GM18502 (cell line): ENCODE measurements at regions not wholly inside any gene's neighbourhood (a gene's known extent, or its start where the extent isn't known, plus 50 kb on each side); places are given as distances from the start of the nearest gene placed in this dataset.
"Not testable (repeated sequence)": the region's sequence is repeated elsewhere in the genome, so short reads cannot be mapped to it uniquely, and the experiment has no call there.

Experiments used
- ATAC-seq: cut with Tn5 transposase; IDR thresholded peaks from one replicate; pipeline ENCODE4 v1.9.1; 2021; ENCODE audit warnings: mild to moderate bottlenecking; ENCODE audit not compliant: unreplicated experiment, poor library complexity

GRCh38 chr4:188704288-188704687, 565.0 kb downstream of the TRIML1 start:
- ATAC-seq, result no peak

DNA sequence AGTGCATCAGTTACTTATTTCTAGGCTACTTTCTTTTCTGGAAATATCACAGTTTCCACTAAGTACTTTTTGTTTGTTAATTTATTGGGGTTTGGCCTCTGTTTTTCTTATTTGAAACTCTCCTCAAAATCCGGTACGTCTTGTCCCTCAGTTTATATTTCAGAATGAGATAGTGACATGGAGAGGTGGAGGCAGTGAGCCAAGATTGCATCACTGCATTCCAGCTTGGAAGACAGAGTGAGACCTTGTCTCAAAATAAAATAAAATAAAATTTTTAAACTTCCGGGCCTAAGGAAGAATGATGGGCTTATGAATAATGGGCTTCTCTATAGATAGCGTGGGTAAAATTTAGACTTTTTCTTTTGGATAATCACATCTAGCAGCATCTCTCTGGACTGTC, 567.8 kb downstream of the TRIML1 start:
- no peak for ATAC-seq

- no peak for ATAC-seq
These were observed 575.3 kb downstream of the TRIML1 start for GRCh38 chr4:188714501-188714900.

GRCh38 chr4:188714907-188715306, 575.7 kb downstream of the TRIML1 start:
- ATAC-seq, result no peak

GRCh38 chr4:188717661-188718060, 578.4 kb downstream of the TRIML1 start:
- no peak for ATAC-seq

DNA sequence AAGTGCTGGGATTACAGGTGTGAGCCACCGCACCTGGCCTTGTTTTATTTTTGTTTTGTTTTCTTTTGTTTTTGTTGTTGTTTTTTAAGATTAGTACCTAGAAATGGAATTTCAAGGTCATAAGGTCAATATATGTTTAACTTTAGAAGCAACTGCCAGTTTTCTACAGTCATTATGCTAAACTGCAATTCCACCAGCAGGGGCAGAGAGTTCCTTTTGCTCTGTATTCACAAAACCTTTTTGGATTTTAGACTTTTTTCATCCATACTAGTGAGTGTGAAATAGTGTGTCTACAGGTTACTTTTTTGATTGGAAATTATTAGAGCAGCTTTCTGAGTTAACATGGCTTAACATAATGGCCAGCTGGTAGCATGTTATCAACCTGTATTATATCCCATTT, 580.6 kb downstream of the TRIML1 start:
- ATAC-seq, result no peak

DNA sequence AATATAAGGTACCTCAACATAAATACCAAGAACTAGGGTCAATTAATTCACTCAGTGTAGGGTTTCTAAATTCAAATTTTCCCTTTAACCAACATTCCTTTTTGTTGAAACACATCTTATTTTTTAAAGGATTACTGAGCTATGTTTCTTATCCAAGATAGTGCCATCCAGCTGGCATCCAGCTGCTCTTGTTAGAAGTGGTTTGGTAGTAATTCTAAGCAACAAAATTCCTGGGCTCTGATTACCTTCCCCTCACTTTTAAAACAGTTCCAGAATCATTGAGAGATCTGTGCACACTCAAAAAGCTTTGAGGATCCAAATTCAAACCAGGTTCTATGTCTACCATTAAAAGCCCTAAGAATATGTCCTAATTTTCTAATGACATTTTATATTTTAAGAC, 583.7 kb downstream of the TRIML1 start:
- no peak for ATAC-seq

DNA sequence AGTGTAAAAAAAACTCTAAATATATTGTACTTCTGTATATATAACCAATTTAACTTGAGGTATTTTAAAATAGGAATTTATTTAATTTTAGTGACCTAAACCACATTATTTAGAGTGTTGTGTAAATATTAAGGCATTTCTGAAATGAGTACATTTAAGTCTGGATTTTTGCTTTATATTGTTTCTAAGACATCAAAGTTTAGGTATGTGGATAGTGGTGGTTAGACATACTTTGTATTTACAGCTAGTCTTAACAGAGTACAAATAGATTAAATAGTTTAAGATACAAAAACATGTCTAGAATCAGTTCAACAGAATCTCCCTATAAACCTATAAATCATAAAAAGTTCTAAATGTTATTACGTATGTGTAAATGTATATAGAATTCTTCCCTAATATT, 588.5 kb downstream of the TRIML1 start:
- no peak for ATAC-seq

- no peak for ATAC-seq
These were observed 589.1 kb downstream of the TRIML1 start for GRCh38 chr4:188728359-188728758.

DNA sequence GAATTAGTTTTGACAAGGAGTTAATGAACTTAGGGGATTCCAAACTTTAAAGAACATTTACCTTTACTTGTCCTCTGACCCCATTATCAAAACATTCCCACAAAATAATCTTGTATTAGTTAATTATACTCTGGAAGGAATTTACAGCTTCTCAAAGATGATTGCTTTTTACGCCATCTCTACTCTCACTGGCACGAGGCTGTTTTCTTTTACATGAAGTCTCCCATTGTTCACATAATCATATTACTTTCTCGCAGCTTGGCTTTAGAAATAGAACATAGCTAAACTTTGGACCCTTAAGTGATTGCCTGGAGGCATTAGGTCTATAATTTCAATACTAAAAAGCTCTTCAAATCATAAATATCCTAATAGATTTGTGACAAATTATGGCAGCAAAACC, 592.9 kb downstream of the TRIML1 start:
- ATAC-seq, result no peak

- no peak for ATAC-seq
These were observed 595.8 kb downstream of the TRIML1 start for GRCh38 chr4:188735082-188735481.

DNA sequence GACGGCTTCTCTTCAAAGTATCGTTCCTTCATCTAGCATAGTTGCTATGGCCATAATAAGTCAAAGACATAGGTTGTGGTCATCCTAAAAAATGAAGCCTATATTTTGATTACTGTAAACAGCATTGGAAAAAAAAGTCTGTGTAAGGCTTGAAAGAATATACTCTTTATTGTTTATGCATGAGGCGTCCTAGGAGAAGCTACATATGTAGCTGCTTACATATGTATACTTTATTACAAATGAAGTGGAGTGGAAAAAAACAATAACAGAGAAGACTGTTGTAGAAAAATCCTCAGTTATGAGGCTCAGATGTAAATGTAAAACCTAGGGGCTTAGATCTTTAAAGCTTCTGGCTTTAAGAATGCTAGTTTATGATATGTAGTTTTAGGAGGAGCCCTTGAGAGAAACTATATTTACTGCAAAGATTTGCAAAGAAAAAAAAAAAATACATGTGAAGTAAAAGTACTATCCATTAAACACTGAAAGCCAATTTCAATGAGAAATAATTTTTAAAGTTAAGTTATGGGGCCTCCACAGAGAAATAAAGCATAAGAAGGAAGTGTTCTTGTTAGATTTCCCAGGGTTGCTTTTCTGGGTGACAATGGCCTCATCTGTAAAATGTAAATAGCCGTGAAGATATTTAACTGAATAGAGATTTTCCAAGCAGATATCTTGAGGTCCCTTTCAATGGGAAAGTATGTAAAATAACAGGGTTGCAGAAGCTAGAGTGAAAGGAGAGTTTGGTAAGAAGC, 598.2 kb downstream of the TRIML1 start:
- no peak for ATAC-seq

- not testable (repeated sequence) for ATAC-seq
These were observed 599.0 kb downstream of the TRIML1 start for GRCh38 chr4:188738290-188738689.

- ATAC-seq, result not testable (repeated sequence)
These were observed 600.9 kb downstream of the TRIML1 start for GRCh38 chr4:188740172-188740571.

- not testable (repeated sequence) for ATAC-seq
These were observed 601.5 kb downstream of the TRIML1 start for GRCh38 chr4:188740791-188741190.

DNA sequence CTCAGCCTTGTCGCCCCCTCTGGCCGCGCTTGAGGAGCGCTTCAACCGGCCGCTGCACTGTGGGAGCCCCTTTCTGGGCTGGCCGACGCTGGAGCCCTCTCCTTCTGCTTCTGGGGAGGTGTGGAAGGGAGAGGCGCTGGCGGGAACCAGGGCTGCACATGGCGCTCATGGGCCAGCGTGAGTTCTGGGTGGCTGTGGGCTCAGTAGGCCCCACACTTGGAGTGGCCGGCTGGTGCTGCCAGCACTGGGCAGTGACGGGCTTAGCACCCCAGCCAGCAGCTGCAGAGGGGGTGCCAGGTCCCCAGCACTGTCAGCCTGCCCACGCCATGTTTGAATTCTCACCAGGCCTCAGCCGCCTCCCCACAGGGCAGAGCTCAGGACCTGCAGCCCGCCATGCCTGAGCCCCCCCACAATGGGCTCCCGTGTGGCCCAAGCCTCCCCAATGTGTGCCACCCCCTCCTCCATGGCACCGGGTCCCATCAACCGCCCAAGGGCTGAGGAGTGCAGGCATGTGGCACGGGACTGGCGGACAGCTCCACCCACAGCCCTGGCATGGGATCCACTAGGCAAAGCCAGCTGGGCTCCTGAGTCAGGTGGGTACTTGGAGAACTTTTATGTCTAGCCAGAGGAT, 615.2 kb downstream of the TRIML1 start:
- ATAC-seq, result no peak

- no peak for ATAC-seq
These were observed 628.3 kb downstream of the TRIML1 start for GRCh38 chr4:188767496-188767895.

- no peak for ATAC-seq
These were observed 639.7 kb downstream of the TRIML1 start for GRCh38 chr4:188778905-188779304.

GRCh38 chr4:188779581-188779980, 640.3 kb downstream of the TRIML1 start:
- no peak for ATAC-seq

GRCh38 chr4:188780028-188780427, 640.8 kb downstream of the TRIML1 start:
- ATAC-seq, result no peak

DNA sequence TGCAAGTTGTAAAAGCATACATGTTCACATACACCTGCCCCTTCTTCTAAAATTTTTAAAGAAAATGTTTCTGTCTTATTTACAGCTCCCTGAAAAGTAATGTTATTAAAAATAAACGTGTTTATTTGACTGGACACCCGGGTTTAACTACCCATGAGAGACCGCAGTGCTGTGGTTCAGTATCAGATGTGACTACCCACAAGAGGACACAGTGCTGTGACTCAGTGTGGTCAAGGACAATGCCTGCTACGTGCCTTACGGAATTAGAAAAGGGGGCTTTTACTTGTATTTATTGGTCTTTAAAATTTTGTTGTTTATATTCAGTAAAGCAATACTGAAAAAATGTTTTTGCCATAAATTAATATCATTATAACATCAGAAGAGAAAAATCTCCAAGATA, 641.4 kb downstream of the TRIML1 start:
- no peak for ATAC-seq

GRCh38 chr4:188781655-188782054, 642.4 kb downstream of the TRIML1 start:
- ATAC-seq, result no peak
